CD4-positive, CD25-positive, alpha-beta regulatory T cell (primary cell): ENCODE measurements at regions not wholly inside any gene's neighbourhood (a gene's known extent, or its start where the extent isn't known, plus 50 kb on each side); places are given as distances from the start of the nearest gene placed in this dataset.

Experiments used
- ATAC-seq, 2 donors: fragments of 150-1000 bp; cut with Tn5 transposase; one replicate each; pipeline ENCODE4 v1.10.0; 2021; ENCODE audit warnings: low read depth in 2 of 2, moderate number of reproducible peaks in 2 of 2, moderate library complexity in 1 of 2
- DNase-seq, 3 donors: peaks; one replicate each; pipeline versions ENCODE4 v3.0.0 to v3.0.0-alpha.2; 2012 to 2022; ENCODE audit warnings: mixed read lengths in 1 of 3
- H3K27ac ChIP-seq: one replicate; pipeline ENCODE4 v1.7.0; 2013; ENCODE audit warnings: mild to moderate bottlenecking, low read length; ENCODE audit not compliant: insufficient read depth, poor library complexity, severe bottlenecking
- H3K27me3 ChIP-seq: one replicate; pipeline ENCODE4 v1.7.0; 2013; ENCODE audit warnings: low read length; ENCODE audit not compliant: control insufficient read depth, insufficient read depth
- H3K36me3 ChIP-seq: one replicate; pipeline ENCODE4 v1.7.0; 2013; ENCODE audit warnings: mild to moderate bottlenecking, low read length, moderate library complexity; ENCODE audit not compliant: control insufficient read depth, insufficient read depth
- H3K4me1 ChIP-seq: 2 replicates; pipeline ENCODE4 v1.7.0; 2013; ENCODE audit warnings: mild to moderate bottlenecking, low read length; ENCODE audit not compliant: insufficient read depth, control insufficient read depth, poor library complexity, severe bottlenecking
- H3K4me3 ChIP-seq: one replicate; pipeline ENCODE4 v1.7.0; 2013; ENCODE audit warnings: low read depth, mild to moderate bottlenecking, low read length, moderate library complexity
- H3K9me3 ChIP-seq, 2 experiments: 1 replicate in 1 of 2; 2 replicates in 1 of 2; pipeline ENCODE4 v1.7.0; 2013; ENCODE audit warnings: low read length in 2 of 2, mild to moderate bottlenecking in 1 of 2, moderate library complexity in 1 of 2; ENCODE audit not compliant: control insufficient read depth in 2 of 2
- H3K27ac Mint-ChIP-seq, 3 donors: one replicate each; pipeline ENCODE4 v1.8.0; 2020 to 2022; ENCODE audit warnings: mild to moderate bottlenecking in 3 of 3, mixed read lengths in 3 of 3, moderate library complexity in 2 of 3
- H3K27me3 Mint-ChIP-seq: one replicate; pipeline ENCODE4 v1.8.0; 2022; ENCODE audit warnings: mild to moderate bottlenecking, mixed read lengths
- H3K36me3 Mint-ChIP-seq: one replicate; pipeline ENCODE4 v1.8.0; 2020; ENCODE audit warnings: mixed read lengths
- H3K4me1 Mint-ChIP-seq, 4 donors: one replicate each; pipeline ENCODE4 v1.8.0; 2020 to 2022; ENCODE audit warnings: mixed read lengths in 4 of 4, mild to moderate bottlenecking in 1 of 4
- H3K4me3 Mint-ChIP-seq, 4 donors: one replicate each; pipeline ENCODE4 v1.8.0; 2020 to 2022; ENCODE audit warnings: mild to moderate bottlenecking in 4 of 4, mixed read lengths in 4 of 4, moderate library complexity in 3 of 4
- H3K9me3 Mint-ChIP-seq, 7 donors: one replicate each; pipeline ENCODE4 v1.8.0; 2020 to 2022; ENCODE audit warnings: mixed read lengths in 7 of 7, mild to moderate bottlenecking in 3 of 7, moderate library complexity in 2 of 7

DNA sequence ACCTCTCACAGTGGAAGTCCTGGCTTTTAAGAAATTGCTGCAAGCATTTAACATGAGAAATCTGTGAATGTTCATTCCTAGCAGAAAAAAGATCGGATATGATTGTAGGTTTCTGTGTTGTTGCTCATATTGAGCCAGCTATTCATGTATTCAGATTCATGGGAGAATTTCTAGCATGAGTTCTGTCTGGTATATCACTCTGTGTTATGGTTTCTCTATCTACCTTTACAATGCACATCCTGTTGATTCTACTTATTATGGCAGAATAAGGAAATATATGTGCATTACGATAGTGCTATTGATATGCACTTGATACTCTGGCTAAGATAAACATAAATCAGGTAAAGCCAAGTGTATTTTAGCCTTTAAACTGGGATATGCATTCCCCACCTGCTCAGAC lies 138.2 kb downstream of the KCNRG start:
- Mint-ChIP-seq H3K27me3 (peaks cover 11% of the 10 kb centered on the region), H3K9me3 (peaks cover 0 to 1% (median 0%) of the 10 kb centered on the region in 7 donors), H3K4me1 (peaks cover 18 to 26% (median 22%) of the 10 kb centered on the region in 4 donors), H3K27ac (peak overlapping the region; percentile 84 to 96 (median 92)), H3K4me3 (peak overlapping the region; percentile 79 to 91 (median 84)), H3K36me3 (no peaks in the 10 kb centered on the region)
- DNase-seq (peak in 1 of 3 donors; percentile 29), ATAC-seq (peak; percentile 32 to 58)
- peaks cover 13% of the 10 kb centered on the region for H3K4me1 ChIP-seq
- no peaks in the 10 kb centered on the region for H3K27me3 ChIP-seq
- no peaks in the 10 kb centered on the region for H3K9me3 ChIP-seq
- no peaks in the 10 kb centered on the region for H3K36me3 ChIP-seq
- peak overlapping the region; percentile 58 for H3K27ac ChIP-seq
- peak overlapping the region; percentile 84 for H3K4me3 ChIP-seq

DNA sequence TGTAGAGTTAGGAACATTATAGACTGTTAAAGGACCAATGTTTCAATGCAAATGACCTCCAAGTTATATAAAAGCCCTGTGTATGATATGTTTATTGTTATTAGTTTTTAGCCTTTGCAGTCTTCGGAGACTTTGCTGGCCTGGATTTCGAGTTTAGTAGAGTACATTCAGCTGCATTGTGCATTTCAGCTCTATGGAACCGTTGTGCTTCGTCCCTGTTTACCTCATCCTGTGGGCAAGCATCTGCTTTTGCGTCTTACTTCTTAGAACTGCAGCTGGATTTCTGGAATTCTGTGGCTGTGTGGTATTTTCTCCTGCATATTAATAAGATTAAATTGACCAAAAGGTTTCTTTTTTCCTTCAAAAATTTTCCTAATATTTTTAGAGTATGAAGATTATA lies 138.6 kb downstream of the KCNRG start:
- peaks cover 13% of the 10 kb centered on the region for H3K4me1 ChIP-seq
- no peaks in the 10 kb centered on the region for H3K36me3 ChIP-seq
- H3K9me3 ChIP-seq = no peaks in the 10 kb centered on the region
- ATAC-seq = no peak
- Mint-ChIP-seq H3K4me1 (peaks cover 18 to 26% (median 22%) of the 10 kb centered on the region in 4 donors), H3K4me3 (peak overlapping the region in 1 of 4 donors; percentile 83), H3K9me3 (no peaks in the 10 kb centered on the region), H3K27me3 (peaks cover 11% of the 10 kb centered on the region), H3K36me3 (no peaks in the 10 kb centered on the region), H3K27ac (no peak overlapping the region)
- no peaks in the 10 kb centered on the region for H3K27me3 ChIP-seq
- no peak for DNase-seq
- H3K4me3 ChIP-seq = peak overlapping the region; percentile 84
- H3K27ac ChIP-seq = no peak overlapping the region

DNA sequence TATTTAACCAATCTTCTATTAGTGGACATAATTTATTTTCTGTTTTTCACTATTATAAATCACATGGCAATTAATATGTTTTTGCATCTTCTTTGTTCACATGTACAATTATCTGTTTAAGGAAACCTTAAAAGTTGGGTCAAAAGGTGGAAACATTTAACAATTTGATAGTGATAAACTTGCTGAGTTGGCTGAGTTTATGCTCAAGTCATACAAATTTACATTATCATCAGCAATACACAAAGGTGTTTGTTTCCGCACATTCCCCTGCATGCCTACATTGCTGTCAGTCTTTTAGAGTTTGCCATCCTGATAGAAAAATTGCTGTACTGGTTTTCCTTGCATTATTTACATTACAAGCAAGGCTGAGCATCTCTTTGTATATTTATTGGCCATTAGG lies 139.5 kb downstream of the KCNRG start:
- no peak for ATAC-seq
- H3K9me3 Mint-ChIP-seq = no peaks in the 10 kb centered on the region
- Histone ChIP-seq H3K36me3 (no peaks in the 10 kb centered on the region), H3K27me3 (no peaks in the 10 kb centered on the region), H3K9me3 (no peaks in the 10 kb centered on the region), H3K4me1 (peaks cover 13% of the 10 kb centered on the region), H3K27ac (no peak overlapping the region), H3K4me3 (no peak overlapping the region)
- peak overlapping the region in 1 of 3 donors; percentile 38 for H3K27ac Mint-ChIP-seq
- no peak for DNase-seq
- H3K4me3 Mint-ChIP-seq = no peak overlapping the region
- H3K4me1 Mint-ChIP-seq = peaks cover 18 to 26% (median 22%) of the 10 kb centered on the region in 4 donors
- no peaks in the 10 kb centered on the region for H3K36me3 Mint-ChIP-seq
- peaks cover 11% of the 10 kb centered on the region for H3K27me3 Mint-ChIP-seq

DNA sequence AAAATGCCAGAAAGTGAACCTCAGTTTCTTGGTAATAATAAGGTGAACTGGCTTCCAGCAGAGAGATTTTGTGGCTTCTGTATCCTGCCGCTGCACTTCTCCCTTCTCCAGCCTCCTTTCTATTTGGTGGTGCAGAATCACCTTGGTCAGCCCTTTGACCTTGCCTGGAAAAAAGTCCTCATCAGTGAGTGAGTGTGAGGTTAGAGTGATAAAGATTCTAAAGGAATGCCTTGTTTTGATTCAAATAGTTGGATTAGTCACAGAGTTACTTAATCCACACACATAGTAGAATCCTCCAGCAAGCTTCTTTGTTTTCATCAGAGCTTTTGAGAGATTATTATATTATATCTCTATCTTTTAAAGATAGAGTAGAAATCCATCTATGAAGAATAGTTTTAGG lies 140.9 kb downstream of the KCNRG start:
- no peak overlapping the region for H3K4me3 Mint-ChIP-seq
- H3K4me1 ChIP-seq = peaks cover 13% of the 10 kb centered on the region
- no peak for DNase-seq
- H3K36me3 Mint-ChIP-seq = no peaks in the 10 kb centered on the region
- H3K9me3 Mint-ChIP-seq = peaks cover 0 to under 1% (median 0%) of the 10 kb centered on the region in 7 donors
- ATAC-seq = no peak
- peaks cover 18 to 26% (median 22%) of the 10 kb centered on the region in 4 donors for H3K4me1 Mint-ChIP-seq
- H3K27me3 Mint-ChIP-seq = peaks cover 11% of the 10 kb centered on the region
- peaks cover 3% of the 10 kb centered on the region for H3K27me3 ChIP-seq
- H3K9me3 ChIP-seq = no peaks in the 10 kb centered on the region
- H3K27ac ChIP-seq = no peak overlapping the region
- H3K36me3 ChIP-seq = no peaks in the 10 kb centered on the region
- H3K4me3 ChIP-seq = no peak overlapping the region
- no peak overlapping the region for H3K27ac Mint-ChIP-seq

DNA sequence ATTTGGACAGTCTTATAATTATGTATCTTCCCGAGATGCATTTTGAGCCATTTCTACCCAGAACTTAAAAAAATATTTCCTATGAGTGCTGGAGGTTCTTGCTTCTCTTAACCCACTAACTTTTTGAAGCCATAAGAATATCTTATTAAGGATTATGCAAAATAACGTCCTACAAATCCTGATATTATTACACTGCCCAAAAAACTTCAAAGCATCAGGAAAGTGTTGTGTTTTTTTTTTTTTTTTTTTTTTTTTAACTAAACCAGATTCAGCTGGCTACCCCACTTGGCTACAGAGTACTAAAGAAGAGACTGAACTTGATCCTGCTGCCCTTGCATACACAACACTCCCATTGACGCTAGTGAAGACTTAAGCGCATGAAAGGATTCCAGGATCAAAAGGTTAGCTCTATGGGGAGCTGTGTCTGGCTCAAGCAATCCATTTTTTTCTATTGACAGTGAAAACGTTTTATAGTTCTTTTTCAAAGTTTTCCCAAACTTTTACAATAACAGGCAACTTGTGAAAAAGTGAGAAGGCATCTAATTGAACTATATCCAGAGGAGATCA lies 141.4 kb downstream of the KCNRG start:
- Histone ChIP-seq H3K4me1 (peaks cover 13% of the 10 kb centered on the region), H3K27me3 (peaks cover 4% of the 10 kb centered on the region), H3K27ac (no peak overlapping the region), H3K36me3 (no peaks in the 10 kb centered on the region), H3K9me3 (no peaks in the 10 kb centered on the region), H3K4me3 (no peak overlapping the region)
- DNase-seq (no peak), ATAC-seq (no peak)
- Mint-ChIP-seq H3K4me3 (no peak overlapping the region), H3K27ac (no peak overlapping the region), H3K27me3 (peaks cover 11% of the 10 kb centered on the region), H3K9me3 (peaks cover 0 to 1% (median 0%) of the 10 kb centered on the region in 7 donors), H3K4me1 (peaks cover 13 to 23% (median 20%) of the 10 kb centered on the region in 4 donors), H3K36me3 (no peaks in the 10 kb centered on the region)

DNA sequence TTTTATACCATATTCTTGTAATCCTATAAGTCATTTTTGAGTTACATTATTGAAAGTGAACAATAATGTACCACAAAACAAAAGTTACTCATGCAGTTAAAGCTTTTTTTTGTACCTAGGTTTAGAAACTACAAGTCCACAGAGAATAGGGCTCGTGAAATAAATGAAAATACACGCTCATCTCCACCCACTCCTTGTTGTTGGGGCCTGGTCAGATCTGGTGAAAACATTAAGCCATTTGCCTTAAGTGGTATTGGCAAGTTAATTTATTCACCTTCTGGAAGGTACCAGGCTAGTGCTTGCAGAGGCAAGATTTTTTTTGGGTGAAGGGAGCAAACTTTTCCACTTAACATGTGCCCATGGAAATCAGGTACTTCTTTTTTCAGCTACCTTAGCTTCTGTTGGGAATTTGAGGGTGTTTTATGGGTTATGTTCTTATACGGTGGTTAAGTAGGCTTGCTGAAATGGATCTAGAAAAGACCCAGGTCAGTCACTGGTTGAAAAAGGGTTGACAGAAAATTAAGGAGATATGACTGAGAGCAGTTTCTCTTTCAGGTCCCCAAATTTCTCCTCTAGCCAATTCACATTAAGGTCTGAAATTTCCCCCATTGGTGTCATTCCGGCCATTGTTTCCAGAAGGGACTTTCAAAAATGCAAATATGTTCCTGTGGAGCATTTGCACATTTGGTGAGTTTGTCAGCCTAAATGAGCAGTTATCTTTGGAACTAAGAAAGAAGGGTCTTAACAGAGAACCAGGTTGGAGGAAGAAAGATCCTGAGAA lies 143.3 kb downstream of the KCNRG start:
- H3K36me3 Mint-ChIP-seq = no peaks in the 10 kb centered on the region
- H3K9me3 Mint-ChIP-seq = peaks cover 0 to 1% (median 0%) of the 10 kb centered on the region in 7 donors
- no peak for ATAC-seq
- H3K4me1 Mint-ChIP-seq = peaks cover 0 to 3% (median 2%) of the 10 kb centered on the region in 4 donors
- no peak overlapping the region for H3K4me3 Mint-ChIP-seq
- Histone ChIP-seq H3K9me3 (no peaks in the 10 kb centered on the region), H3K27me3 (peaks cover 4% of the 10 kb centered on the region), H3K4me3 (no peak overlapping the region), H3K27ac (no peak overlapping the region), H3K36me3 (no peaks in the 10 kb centered on the region), H3K4me1 (no peaks in the 10 kb centered on the region)
- no peak overlapping the region for H3K27ac Mint-ChIP-seq
- no peak for DNase-seq
- peaks cover 12% of the 10 kb centered on the region for H3K27me3 Mint-ChIP-seq

DNA sequence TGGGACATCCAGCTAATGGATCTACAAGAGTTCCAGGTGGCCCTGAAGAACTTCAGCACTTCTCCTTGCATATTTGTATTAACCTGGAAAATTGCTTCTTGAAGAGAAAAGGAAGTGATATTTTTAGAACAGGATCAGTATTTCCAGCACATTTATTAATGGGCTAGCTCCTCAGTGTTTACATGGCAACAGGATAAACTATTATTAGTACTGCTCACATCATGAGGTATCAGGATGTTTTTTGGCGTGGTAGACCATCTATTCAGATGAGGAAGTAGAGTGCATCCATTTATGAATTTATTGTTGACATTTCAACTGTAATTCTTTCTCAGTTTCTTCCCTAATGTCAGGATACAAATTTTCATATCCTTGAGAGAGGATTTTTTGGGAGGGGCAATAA lies 144.4 kb downstream of the KCNRG start:
- Mint-ChIP-seq H3K27me3 (peaks cover 18% of the 10 kb centered on the region), H3K36me3 (no peaks in the 10 kb centered on the region), H3K9me3 (peaks cover 0 to 1% (median 0%) of the 10 kb centered on the region in 7 donors), H3K4me1 (no peaks in the 10 kb centered on the region), H3K27ac (no peak overlapping the region), H3K4me3 (no peak overlapping the region)
- no peaks in the 10 kb centered on the region for H3K36me3 ChIP-seq
- no peaks in the 10 kb centered on the region for H3K4me1 ChIP-seq
- H3K27me3 ChIP-seq = peaks cover 7% of the 10 kb centered on the region
- DNase-seq = no peak
- H3K4me3 ChIP-seq = no peak overlapping the region
- no peak for ATAC-seq
- no peak overlapping the region for H3K27ac ChIP-seq
- no peaks in the 10 kb centered on the region for H3K9me3 ChIP-seq
